ENCODE measurements at regions not wholly inside any gene's neighbourhood (a gene's known extent, or its start where the extent isn't known, plus 50 kb on each side); places are given as distances from the start of the nearest gene placed in this dataset.

DNA sequence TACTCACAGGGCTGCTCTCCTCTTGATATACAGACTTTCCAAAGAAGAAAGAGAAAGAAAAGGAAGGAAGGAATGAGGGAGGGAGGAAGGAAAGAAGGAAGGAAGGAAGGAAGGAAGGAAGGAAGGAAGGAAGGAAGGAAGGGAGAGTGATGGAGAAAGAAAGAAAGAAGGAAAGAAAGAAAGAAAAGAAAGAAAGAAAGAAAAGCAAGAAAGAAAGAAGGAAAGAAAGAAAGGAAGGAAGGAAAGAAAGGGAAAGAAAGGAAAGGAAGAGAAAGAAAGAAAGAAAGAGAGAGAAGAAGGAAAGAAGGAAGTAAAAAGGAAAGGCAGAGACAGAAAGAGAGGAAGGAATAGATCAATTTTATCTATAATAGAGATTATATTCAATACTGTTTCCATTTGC lies 1257.4 kb downstream of the EPHA7 start:
- TF ChIP-seq, protein P1, sequence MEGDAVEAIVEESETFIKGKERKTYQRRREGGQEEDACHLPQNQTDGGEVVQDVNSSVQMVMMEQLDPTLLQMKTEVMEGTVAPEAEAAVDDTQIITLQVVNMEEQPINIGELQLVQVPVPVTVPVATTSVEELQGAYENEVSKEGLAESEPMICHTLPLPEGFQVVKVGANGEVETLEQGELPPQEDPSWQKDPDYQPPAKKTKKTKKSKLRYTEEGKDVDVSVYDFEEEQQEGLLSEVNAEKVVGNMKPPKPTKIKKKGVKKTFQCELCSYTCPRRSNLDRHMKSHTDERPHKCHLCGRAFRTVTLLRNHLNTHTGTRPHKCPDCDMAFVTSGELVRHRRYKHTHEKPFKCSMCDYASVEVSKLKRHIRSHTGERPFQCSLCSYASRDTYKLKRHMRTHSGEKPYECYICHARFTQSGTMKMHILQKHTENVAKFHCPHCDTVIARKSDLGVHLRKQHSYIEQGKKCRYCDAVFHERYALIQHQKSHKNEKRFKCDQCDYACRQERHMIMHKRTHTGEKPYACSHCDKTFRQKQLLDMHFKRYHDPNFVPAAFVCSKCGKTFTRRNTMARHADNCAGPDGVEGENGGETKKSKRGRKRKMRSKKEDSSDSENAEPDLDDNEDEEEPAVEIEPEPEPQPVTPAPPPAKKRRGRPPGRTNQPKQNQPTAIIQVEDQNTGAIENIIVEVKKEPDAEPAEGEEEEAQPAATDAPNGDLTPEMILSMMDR (conservative IDR thresholded peaks at IDR 0.05; ENCODE audit: low read depth, low read length) = no peak
- TF ChIP-seq EZH2 (IDR thresholded peaks at IDR 0.05; ENCODE audit: borderline replicate concordance, low read depth, low read length, poor library complexity, severe bottlenecking) = no peak

Data from A673 (cell line).